AG04450 (cell line): ENCODE measurements at regions not wholly inside any gene's neighbourhood (a gene's known extent, or its start where the extent isn't known, plus 50 kb on each side); places are given as distances from the start of the nearest gene placed in this dataset.
A peak's percentile ranks its signal among the peaks of the same experiment; 100 is the strongest.

ENCODE experiments used
- CTCF ChIA-PET: fragments of 300-600, 350-600 bp; formaldehyde crosslinking; extraction: SDS; loops from one replicate; lab custom pipeline; 2022; ENCODE audit warnings: antibody characterized with exemption, inconsistent platforms; lab: Charles Lee
- POLR2A ChIA-PET: fragments of 350-600 bp; formaldehyde crosslinking; extraction: SDS; loops from one replicate; lab custom pipeline; 2021; ENCODE audit warnings: antibody characterized with exemption, inconsistent platforms; lab: Yijun Ruan, JAX
- DNase-seq: peaks from one replicate; pipeline ENCODE4 v3.0.0-alpha.2; 2011; ENCODE audit warnings: low read depth, low spot score
- H3K27ac ChIP-seq: one replicate; pipeline ENCODE4 v1.5.1; 2012; ENCODE audit warnings: low read depth, low read length, control low read depth
- H3K27me3 ChIP-seq: one replicate; pipeline ENCODE4 v1.6.0; 2012; ENCODE audit warnings: low read length; ENCODE audit not compliant: control insufficient read depth, insufficient read depth
- H3K4me3 ChIP-seq: 2 replicates; pipeline ENCODE4 v1.5.1; 2011; ENCODE audit warnings: mild to moderate bottlenecking, low read depth, low read length, control low read depth
- H3K9me3 ChIP-seq: 2 replicates; pipeline ENCODE4 v1.5.1; 2012; ENCODE audit warnings: low read length; ENCODE audit not compliant: control insufficient read depth, insufficient read depth
- TF ChIP-seq, protein P1 (sequence below): IDR thresholded peaks from 2 replicates; pipeline ENCODE4 v1.5.1; 2011; ENCODE audit warnings: low read depth, low read length, control low read depth, inconsistent platforms

DNA sequence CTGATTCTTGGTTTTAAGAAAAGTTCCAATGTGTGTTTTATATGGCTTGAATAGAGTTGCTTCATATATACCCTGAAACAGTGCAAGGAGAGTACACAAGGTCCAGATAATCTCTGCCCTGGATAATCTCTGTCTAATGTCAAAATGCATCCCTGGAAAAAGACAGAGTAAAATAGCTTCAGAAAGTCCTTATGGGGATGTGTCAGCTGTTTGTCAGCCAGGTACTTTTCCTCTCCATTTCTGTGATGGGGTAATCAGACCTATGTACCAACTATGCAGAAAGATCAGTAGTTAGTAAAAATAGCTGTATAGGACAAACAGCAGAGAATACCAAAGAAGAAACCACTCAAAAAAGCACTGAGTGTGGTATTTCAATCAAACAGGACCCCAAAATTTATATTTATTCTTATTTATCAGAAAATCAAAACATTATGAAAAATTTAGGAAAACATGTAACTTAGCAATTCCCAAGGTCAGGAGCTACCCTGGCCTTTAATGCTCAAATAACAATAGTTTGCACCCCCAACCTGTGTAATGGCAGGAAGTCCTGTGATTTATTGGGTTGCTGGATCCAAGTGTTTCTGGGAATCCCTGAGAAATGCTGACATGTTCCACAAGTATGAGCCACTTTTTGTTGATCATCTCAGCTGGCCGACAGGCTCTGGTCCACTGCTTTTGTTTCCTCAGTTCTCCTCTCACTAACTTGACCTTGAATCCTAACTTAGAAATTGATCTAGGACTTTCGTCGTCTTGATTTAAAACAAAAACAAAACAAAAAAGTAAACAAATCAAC, 69.6 kb downstream of the MDH1 start:
- peaks cover 3% of the 10 kb centered on the region; the same call in 1 of the 2 replicates for H3K9me3 ChIP-seq
- no peak overlapping the region for H3K4me3 ChIP-seq
- TF ChIP-seq, protein P1, sequence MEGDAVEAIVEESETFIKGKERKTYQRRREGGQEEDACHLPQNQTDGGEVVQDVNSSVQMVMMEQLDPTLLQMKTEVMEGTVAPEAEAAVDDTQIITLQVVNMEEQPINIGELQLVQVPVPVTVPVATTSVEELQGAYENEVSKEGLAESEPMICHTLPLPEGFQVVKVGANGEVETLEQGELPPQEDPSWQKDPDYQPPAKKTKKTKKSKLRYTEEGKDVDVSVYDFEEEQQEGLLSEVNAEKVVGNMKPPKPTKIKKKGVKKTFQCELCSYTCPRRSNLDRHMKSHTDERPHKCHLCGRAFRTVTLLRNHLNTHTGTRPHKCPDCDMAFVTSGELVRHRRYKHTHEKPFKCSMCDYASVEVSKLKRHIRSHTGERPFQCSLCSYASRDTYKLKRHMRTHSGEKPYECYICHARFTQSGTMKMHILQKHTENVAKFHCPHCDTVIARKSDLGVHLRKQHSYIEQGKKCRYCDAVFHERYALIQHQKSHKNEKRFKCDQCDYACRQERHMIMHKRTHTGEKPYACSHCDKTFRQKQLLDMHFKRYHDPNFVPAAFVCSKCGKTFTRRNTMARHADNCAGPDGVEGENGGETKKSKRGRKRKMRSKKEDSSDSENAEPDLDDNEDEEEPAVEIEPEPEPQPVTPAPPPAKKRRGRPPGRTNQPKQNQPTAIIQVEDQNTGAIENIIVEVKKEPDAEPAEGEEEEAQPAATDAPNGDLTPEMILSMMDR: no peak
- no peak overlapping the region for H3K27ac ChIP-seq
- no peak for DNase-seq
- CTCF ChIA-PET: interaction anchor here (0.5 to 1.4 kb wide), 3 partner anchors 41 to 673 kb away, joined by 3 to 5 read pairs (median 3); no protein-coding TSS in a partner anchor
- POLR2A ChIA-PET: no interaction called here
- no peaks in the 10 kb centered on the region for H3K27me3 ChIP-seq

DNA sequence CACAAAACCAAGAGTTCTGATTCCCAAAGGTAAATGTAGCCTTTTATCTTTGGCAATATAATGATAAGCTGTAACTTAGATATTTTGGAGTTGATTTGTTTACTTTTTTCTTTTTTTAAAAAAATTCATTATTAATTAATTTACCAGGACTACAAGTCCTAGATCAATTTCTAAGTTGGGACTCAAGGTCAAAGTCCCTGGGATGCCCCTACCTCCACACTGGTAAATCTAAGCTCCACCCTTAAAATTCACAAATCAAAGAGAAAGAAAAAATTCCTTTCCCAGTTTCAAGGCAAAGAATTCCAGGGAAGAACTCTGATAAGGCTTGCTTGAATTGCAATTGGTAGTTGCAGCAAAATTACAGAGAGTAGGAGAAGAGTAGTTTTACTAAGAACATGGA, 71.3 kb downstream of the MDH1 start:
- DNase-seq: no peak
- H3K27me3 ChIP-seq: no peaks in the 10 kb centered on the region
- H3K4me3 ChIP-seq: no peak overlapping the region
- peaks cover 3% of the 10 kb centered on the region; the same call in 1 of the 2 replicates for H3K9me3 ChIP-seq
- TF ChIP-seq, protein P1: no peak
- H3K27ac ChIP-seq: no peak overlapping the region
- POLR2A ChIA-PET: no interaction called here
- CTCF ChIA-PET: interaction anchor here (0.8 to 0.9 kb wide), 2 partner anchors 39 to 172 kb away, joined by 3 read pairs; no protein-coding TSS in a partner anchor

DNA sequence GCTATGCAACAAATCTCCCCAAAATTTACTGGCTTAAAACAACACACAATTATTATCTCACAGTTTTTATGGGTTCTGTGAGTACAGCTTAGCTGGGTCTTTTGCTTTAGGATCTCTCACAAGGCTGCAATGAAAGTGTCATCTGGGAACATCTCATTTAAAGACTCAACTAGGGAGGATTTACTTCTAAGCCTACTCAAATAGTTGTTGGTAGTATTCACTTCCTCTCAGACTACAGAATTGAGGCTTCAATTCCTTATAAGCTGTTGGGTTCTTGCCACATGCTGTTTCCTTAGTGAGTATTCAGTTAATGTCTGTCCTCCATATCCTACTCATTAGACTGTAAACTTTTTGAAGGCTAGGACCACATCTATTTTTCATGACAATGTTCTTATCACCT, 72.3 kb downstream of the MDH1 start:
- ChIA-PET POLR2A (no interaction called here), CTCF (interaction anchor here (1.9 kb wide), 1 partner anchor 38 kb away, joined by 7 read pairs; no protein-coding TSS in a partner anchor)
- Histone ChIP-seq H3K27me3 (no peaks in the 10 kb centered on the region), H3K9me3 (peaks cover 3% of the 10 kb centered on the region; the same call in 1 of the 2 replicates), H3K27ac (no peak overlapping the region), H3K4me3 (no peak overlapping the region)
- peak; percentile 62 for DNase-seq
- TF ChIP-seq, protein P1: no peak

DNA sequence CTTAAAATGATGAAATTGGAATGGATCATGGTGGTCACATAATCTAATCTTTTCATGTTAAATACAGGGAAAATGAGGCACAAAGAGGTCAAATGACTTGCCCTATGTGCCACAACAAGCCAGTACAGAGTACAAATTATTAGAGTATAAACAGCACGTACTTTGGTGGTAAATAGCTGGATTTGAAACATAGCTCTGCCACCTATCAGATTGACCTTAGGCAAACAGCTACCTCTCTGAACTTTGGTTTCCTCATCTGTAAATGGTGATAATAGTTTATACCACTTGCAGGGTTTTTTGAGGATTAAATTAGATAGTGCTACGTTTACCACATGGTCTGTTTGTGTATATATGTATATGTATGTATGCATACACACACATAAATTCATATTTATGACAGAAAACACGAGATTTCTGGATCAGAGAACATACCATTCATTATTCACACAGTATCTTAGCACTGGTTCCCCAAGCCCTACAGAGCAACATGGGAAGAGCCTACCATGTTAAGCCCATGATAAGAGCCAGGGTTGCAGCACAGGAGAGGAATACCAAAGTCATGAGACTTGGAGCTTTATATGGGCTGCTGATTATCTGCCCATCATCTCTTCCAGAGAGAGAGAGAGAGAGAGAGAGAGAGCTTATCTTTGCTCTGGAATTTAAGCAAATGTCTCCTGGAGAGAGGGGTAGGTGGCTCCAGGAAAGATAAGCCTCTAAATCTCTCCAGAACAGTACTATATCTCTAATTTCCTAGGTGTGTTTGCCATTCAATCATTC, 73.5 kb downstream of the MDH1 start:
- Histone ChIP-seq H3K27ac (no peak overlapping the region), H3K9me3 (peaks cover 2% of the 10 kb centered on the region; the same call in 1 of the 2 replicates), H3K27me3 (no peaks in the 10 kb centered on the region), H3K4me3 (no peak overlapping the region)
- ChIA-PET POLR2A (no interaction called here), CTCF (interaction anchor here (1.9 kb wide), 1 partner anchor 37 kb away, joined by 7 read pairs; no protein-coding TSS in a partner anchor)
- no peak for DNase-seq
- TF ChIP-seq, protein P1: no peak
